ENCODE measurements at regions not wholly inside any gene's neighbourhood (a gene's known extent, or its start where the extent isn't known, plus 50 kb on each side); places are given as distances from the start of the nearest gene placed in this dataset.

DNA sequence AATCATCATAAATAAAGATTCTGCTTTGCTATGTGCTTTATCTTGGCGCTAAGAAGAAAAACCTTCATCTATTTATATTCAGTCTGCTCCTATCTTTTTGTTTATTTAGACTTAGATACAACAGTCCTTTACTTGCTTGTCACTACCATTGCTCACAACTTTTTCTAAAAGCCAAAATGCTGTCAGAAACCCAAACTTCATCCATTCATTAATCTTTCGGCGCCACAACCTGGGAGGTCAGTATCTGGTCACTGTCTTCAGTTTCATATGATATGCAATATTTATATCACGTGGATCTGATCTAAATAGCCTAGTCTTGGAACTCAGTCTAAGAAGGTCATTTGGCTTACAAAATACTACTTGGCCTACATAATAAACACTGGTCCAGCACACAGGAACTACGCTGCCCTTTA, 159.3 kb upstream of the TARS1 start:
- TF ChIP-seq BRCA1 (IDR thresholded peaks at IDR 0.05) (no peak), BRCA1 (CRISPR knock-in tag; IDR thresholded peaks at IDR 0.05) (no peak), NFYB (IDR thresholded peaks at IDR 0.05; ENCODE audit: extremely low read depth, insufficient read length) (no peak), CTCF (IDR thresholded peaks at IDR 0.05 in 2 of 3, conservative IDR thresholded peaks at IDR 0.05 in 1 of 3; ENCODE audit: insufficient read depth in 2 of 3, low read depth in 1 of 3, low read length in 3 of 3) (no peak), SIN3A (IDR thresholded peaks at IDR 0.05; ENCODE audit: borderline replicate concordance in 2 of 2, control insufficient read depth in 1 of 2, low read depth in 2 of 2, low read length in 2 of 2) (no peak), CBX3 (IDR thresholded peaks at IDR 0.05; ENCODE audit: borderline replicate concordance in 1 of 2, low read length in 2 of 2) (no peak), ZBTB34 (CRISPR knock-in tag; IDR thresholded peaks at IDR 0.05) (no peak), HIVEP1 (CRISPR knock-in tag; IDR thresholded peaks at IDR 0.05) (no peak), KLF16 (IDR thresholded peaks at IDR 0.05) (no peak), CBX8 (IDR thresholded peaks at IDR 0.05; ENCODE audit: borderline replicate concordance, extremely low read depth, low read depth, low read length, poor library complexity, severe bottlenecking) (no peak), TBP (optimal IDR thresholded peaks at IDR 0.05; ENCODE audit: low read depth, low read length) (no peak), ARID2 (IDR thresholded peaks at IDR 0.05) (no peak), ZNF431 (CRISPR knock-in tag; IDR thresholded peaks at IDR 0.05) (no peak), JUND (IDR thresholded peaks at IDR 0.05; ENCODE audit: borderline replicate concordance, low read depth, low read length) (no peak), JUND (tag; IDR thresholded peaks at IDR 0.05; ENCODE audit: borderline replicate concordance, low read depth, low read length) (no peak)
- TF ChIP-seq, protein P1, sequence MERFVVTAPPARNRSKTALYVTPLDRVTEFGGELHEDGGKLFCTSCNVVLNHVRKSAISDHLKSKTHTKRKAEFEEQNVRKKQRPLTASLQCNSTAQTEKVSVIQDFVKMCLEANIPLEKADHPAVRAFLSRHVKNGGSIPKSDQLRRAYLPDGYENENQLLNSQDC (CRISPR knock-in tag; IDR thresholded peaks at IDR 0.05) = no peak
